SIG-M5 (cell line): ENCODE measurements at regions not wholly inside any gene's neighbourhood (a gene's known extent, or its start where the extent isn't known, plus 50 kb on each side); places are given as distances from the start of the nearest gene placed in this dataset.
"Not testable (repeated sequence)": the region's sequence is repeated elsewhere in the genome, so short reads cannot be mapped to it uniquely, and the experiment has no call there.

ENCODE experiments used
- DNase-seq: peaks from one replicate; lab custom pipeline; 2025; lab: John Stamatoyannopoulos, UW

DNA sequence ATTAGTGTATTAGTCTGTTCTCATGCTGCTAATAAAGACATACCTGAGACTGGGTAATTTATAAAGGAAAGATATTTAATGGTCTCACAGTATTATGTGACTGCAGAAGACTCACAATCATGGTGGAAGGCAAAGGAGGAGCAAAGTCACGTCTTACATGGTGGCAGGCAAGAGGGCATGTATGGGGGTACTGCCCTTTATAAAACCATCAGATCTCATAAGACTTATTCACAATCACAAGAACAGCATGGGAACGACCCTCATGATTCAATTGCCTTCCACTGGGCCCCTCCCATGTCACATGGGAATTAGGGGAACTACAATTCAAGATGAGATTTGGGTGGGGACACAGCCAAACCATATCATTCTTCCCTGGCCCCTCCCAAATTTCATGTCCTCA, 52.7 kb upstream of the ST3GAL5 start:
- DNase-seq: not testable (repeated sequence)

DNA sequence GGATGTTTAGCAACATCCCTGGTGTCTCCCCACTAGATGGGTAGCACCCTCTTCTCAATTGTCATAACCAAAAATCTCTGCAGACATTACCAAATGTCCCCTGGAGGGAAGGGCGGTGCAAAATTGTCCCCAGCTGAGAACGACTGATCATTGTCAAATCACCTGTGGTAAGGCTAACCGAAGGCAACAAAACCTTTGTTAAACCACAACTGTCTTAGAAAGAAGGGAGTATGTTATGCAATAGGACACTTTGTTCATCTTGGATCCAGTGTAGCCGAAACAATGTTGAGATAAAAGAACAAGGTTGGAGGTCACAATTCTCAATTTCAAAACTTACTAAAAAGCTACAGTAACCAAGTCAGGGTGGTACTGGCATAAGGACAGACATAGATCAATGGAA, 50.3 kb upstream of the ST3GAL5 start:
- no peak for DNase-seq
